Right atrium auricular region (tissue), 2 donors: ENCODE measurements at regions not wholly inside any gene's neighbourhood (a gene's known extent, or its start where the extent isn't known, plus 50 kb on each side); places are given as distances from the start of the nearest gene placed in this dataset.

ENCODE experiments used
- DNase-seq: peaks from one replicate; pipeline ENCODE4 v3.0.0-alpha.2; 2019; ENCODE audit warnings: low spot score
- H3K27ac ChIP-seq, 2 donors: fragments of 200-600 bp; sonication (generic); 1 replicate in 1 of 2; 2 replicates in 1 of 2; pipeline ENCODE4 v1.5.1; 2016 to 2019
- H3K27me3 ChIP-seq, 2 donors: fragments of 200-600 bp; sonication (generic); one replicate each; pipeline versions ENCODE4 v1.5.1 to v1.6.0; 2017 to 2019
- H3K36me3 ChIP-seq: fragments of 200-600 bp; sonication (generic); one replicate; pipeline ENCODE4 v1.5.1; 2016
- H3K4me1 ChIP-seq, 2 donors: fragments of 200-600 bp; sonication (generic); one replicate each; pipeline versions ENCODE4 v1.5.1 to v1.6.0; 2017 to 2019
- H3K4me3 ChIP-seq, 2 donors: fragments of 200-600 bp; sonication (generic); 1 replicate in 1 of 2; 2 replicates in 1 of 2; pipeline ENCODE4 v1.5.1; 2017 to 2019; ENCODE audit warnings: mild to moderate bottlenecking in 1 of 2, moderate library complexity in 1 of 2
- H3K9me3 ChIP-seq, 2 donors: fragments of 200-600 bp; sonication (generic); one replicate each; pipeline ENCODE4 v1.5.1; 2019
- TF ChIP-seq, protein P1 (sequence below), 2 donors: fragments of 200-600 bp; sonication (generic); IDR thresholded peaks; one replicate each; pipeline ENCODE4 v1.5.1; 2019; ENCODE audit warnings: antibody characterized with exemption in 2 of 2

- Histone ChIP-seq H3K4me1 (no peaks in the 10 kb centered on the region), H3K4me3 (no peak overlapping the region), H3K9me3 (no peaks in the 10 kb centered on the region), H3K27me3 (no peaks in the 10 kb centered on the region), H3K36me3 (no peaks in the 10 kb centered on the region), H3K27ac (no peak overlapping the region)
- DNase-seq, result no peak
- TF ChIP-seq, protein P1, sequence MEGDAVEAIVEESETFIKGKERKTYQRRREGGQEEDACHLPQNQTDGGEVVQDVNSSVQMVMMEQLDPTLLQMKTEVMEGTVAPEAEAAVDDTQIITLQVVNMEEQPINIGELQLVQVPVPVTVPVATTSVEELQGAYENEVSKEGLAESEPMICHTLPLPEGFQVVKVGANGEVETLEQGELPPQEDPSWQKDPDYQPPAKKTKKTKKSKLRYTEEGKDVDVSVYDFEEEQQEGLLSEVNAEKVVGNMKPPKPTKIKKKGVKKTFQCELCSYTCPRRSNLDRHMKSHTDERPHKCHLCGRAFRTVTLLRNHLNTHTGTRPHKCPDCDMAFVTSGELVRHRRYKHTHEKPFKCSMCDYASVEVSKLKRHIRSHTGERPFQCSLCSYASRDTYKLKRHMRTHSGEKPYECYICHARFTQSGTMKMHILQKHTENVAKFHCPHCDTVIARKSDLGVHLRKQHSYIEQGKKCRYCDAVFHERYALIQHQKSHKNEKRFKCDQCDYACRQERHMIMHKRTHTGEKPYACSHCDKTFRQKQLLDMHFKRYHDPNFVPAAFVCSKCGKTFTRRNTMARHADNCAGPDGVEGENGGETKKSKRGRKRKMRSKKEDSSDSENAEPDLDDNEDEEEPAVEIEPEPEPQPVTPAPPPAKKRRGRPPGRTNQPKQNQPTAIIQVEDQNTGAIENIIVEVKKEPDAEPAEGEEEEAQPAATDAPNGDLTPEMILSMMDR (IDR thresholded peaks at IDR 0.05), result no peak
These were observed 111.2 kb upstream of the CARMIL1 start for GRCh38 chr6:25167961-25168360.

GRCh38 chr6:25168637-25169036 lies 110.5 kb upstream of the CARMIL1 start:
- TF ChIP-seq, protein P1 (IDR thresholded peaks at IDR 0.05), result no peak
- H3K27ac ChIP-seq, result no peak overlapping the region
- DNase-seq, result no peak
- H3K4me3 ChIP-seq, result no peak overlapping the region
- no peaks in the 10 kb centered on the region for H3K27me3 ChIP-seq
- H3K36me3 ChIP-seq, result no peaks in the 10 kb centered on the region
- H3K4me1 ChIP-seq, result no peaks in the 10 kb centered on the region
- H3K9me3 ChIP-seq, result no peaks in the 10 kb centered on the region

- TF ChIP-seq, protein P1 (IDR thresholded peaks at IDR 0.05), result no peak
- Histone ChIP-seq H3K4me3 (no peak overlapping the region), H3K4me1 (no peaks in the 10 kb centered on the region), H3K36me3 (no peaks in the 10 kb centered on the region), H3K27ac (no peak overlapping the region), H3K27me3 (no peaks in the 10 kb centered on the region), H3K9me3 (no peaks in the 10 kb centered on the region)
- DNase-seq, result no peak
These were observed 109.6 kb upstream of the CARMIL1 start for GRCh38 chr6:25169553-25169952.

DNA sequence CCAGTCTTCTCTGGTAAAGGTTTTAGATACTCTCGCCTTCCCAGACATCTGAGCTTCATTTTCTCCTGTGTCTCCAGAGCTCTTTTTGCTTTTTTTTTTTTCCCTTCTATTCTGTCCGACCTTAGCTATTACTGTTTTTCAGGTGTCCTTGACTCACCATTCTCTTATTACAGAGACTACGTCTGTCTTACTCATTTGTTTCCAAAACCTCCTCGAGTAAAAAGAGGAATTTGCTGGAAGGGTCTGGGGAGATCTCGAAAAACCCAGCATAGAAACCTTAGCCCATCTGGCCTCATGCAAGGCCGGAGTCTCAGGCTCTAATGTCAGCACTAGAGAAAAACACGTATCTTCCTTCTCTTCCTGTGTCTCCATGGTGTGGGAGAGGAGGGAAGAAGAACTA lies 109.2 kb upstream of the CARMIL1 start:
- H3K4me3 ChIP-seq, result no peak overlapping the region
- H3K36me3 ChIP-seq, result no peaks in the 10 kb centered on the region
- H3K27me3 ChIP-seq, result no peaks in the 10 kb centered on the region
- TF ChIP-seq, protein P1 (IDR thresholded peaks at IDR 0.05), result no peak
- no peak for DNase-seq
- H3K9me3 ChIP-seq, result no peaks in the 10 kb centered on the region
- H3K27ac ChIP-seq, result no peak overlapping the region
- H3K4me1 ChIP-seq, result no peaks in the 10 kb centered on the region

GRCh38 chr6:25170640-25171039 lies 108.5 kb upstream of the CARMIL1 start:
- H3K4me1 ChIP-seq, result peaks cover 0 to 5% of the 10 kb centered on the region in 2 donors
- TF ChIP-seq, protein P1 (IDR thresholded peaks at IDR 0.05), result no peak
- no peak overlapping the region for H3K27ac ChIP-seq

GRCh38 chr6:25171301-25171700 lies 107.9 kb upstream of the CARMIL1 start:
- H3K27ac ChIP-seq, result no peak overlapping the region
- H3K9me3 ChIP-seq, result no peaks in the 10 kb centered on the region
- H3K27me3 ChIP-seq, result no peaks in the 10 kb centered on the region
- H3K4me3 ChIP-seq, result no peak overlapping the region
- DNase-seq, result no peak
- TF ChIP-seq, protein P1 (IDR thresholded peaks at IDR 0.05), result no peak
- peaks cover 0 to 5% of the 10 kb centered on the region in 2 donors for H3K4me1 ChIP-seq
- H3K36me3 ChIP-seq, result no peaks in the 10 kb centered on the region

More at GRCh38 chr6:25170640-25171039, 108.5 kb upstream of the CARMIL1 start:
- no peak for DNase-seq
- H3K9me3 ChIP-seq, result no peaks in the 10 kb centered on the region
- no peaks in the 10 kb centered on the region for H3K36me3 ChIP-seq
- H3K27me3 ChIP-seq, result no peaks in the 10 kb centered on the region
- no peak overlapping the region for H3K4me3 ChIP-seq
